CMK (cell line): ENCODE measurements at regions not wholly inside any gene's neighbourhood (a gene's known extent, or its start where the extent isn't known, plus 50 kb on each side); places are given as distances from the start of the nearest gene placed in this dataset.

ENCODE experiments used
- DNase-seq: peaks from one replicate; pipeline ENCODE4 v3.0.0-alpha.2; 2010; ENCODE audit warnings: low read depth

GRCh38 chr14:71287567-71287966 is 380.3 kb downstream of the PCNX1 start:
- no peak for DNase-seq

GRCh38 chr14:71289536-71289935 is 382.3 kb downstream of the PCNX1 start:
- DNase-seq = no peak

- no peak for DNase-seq
Measured at GRCh38 chr14:71290301-71290700, 383.0 kb downstream of the PCNX1 start.

GRCh38 chr14:71290960-71291466 is 383.8 kb downstream of the PCNX1 start:
- no peak for DNase-seq

GRCh38 chr14:71296184-71296583 is 388.9 kb downstream of the PCNX1 start:
- no peak for DNase-seq

GRCh38 chr14:71300566-71301330 is 393.5 kb downstream of the PCNX1 start:
- DNase-seq = no peak

GRCh38 chr14:71301611-71302010 is 394.4 kb downstream of the PCNX1 start:
- DNase-seq = no peak

- no peak for DNase-seq
Measured at GRCh38 chr14:71304690-71305089, 397.4 kb downstream of the PCNX1 start.

GRCh38 chr14:71308671-71309070 is 401.4 kb downstream of the PCNX1 start:
- no peak for DNase-seq

GRCh38 chr14:71309756-71310155 is 402.5 kb downstream of the PCNX1 start:
- DNase-seq = no peak

GRCh38 chr14:71311061-71311460 is 403.8 kb downstream of the PCNX1 start:
- DNase-seq = no peak

GRCh38 chr14:71314717-71315116 is 407.5 kb downstream of the PCNX1 start:
- no peak for DNase-seq

- DNase-seq = no peak
Measured at GRCh38 chr14:71317385-71318096, 410.3 kb downstream of the PCNX1 start.

GRCh38 chr14:71318097-71318459 is 410.8 kb downstream of the PCNX1 start:
- DNase-seq = no peak

- no peak for DNase-seq
Measured at GRCh38 chr14:71319666-71320065, 412.4 kb downstream of the PCNX1 start.

- peak; percentile 93 for DNase-seq
Measured at GRCh38 chr14:71320107-71320733, 413.0 kb downstream of the PCNX1 start, which contains the start of gene SIPA1L1. SIPA1L1 (plus strand) TSS chr14:71320476.

- no peak for DNase-seq
Measured at GRCh38 chr14:71320734-71321573, 413.7 kb downstream of the PCNX1 start.

- no peak for DNase-seq
Measured at GRCh38 chr14:71321574-71322315, 414.5 kb downstream of the PCNX1 start.

GRCh38 chr14:71322655-71323250 is 415.5 kb downstream of the PCNX1 start:
- no peak for DNase-seq

- no peak for DNase-seq
Measured at GRCh38 chr14:71324767-71325272, 417.6 kb downstream of the PCNX1 start.

- DNase-seq = no peak
Measured at GRCh38 chr14:71327691-71328090, 420.4 kb downstream of the PCNX1 start.
